Right cardiac atrium (tissue), 5 donors: ENCODE measurements at regions not wholly inside any gene's neighbourhood (a gene's known extent, or its start where the extent isn't known, plus 50 kb on each side); places are given as distances from the start of the nearest gene placed in this dataset.

Source experiments
- ATAC-seq, 2 donors: fragments of 200-7000 bp; cut with Tn5 transposase; one replicate each; pipeline versions ENCODE4 v1.8.0 to v1.9.1; 2020; ENCODE audit warnings: moderate library complexity in 2 of 2, mild to moderate bottlenecking in 1 of 2
- DNase-seq, 3 donors: peaks; one replicate each; pipeline ENCODE4 v3.0.0-alpha.2; 2020
- H3K27ac ChIP-seq: one replicate; pipeline ENCODE4 v1.5.1; 2013; ENCODE audit warnings: mild to moderate bottlenecking, low read length, control low read depth, moderate library complexity
- H3K27me3 ChIP-seq: one replicate; pipeline ENCODE4 v1.6.1; 2013; ENCODE audit not compliant: control insufficient read depth, insufficient read depth
- H3K4me1 ChIP-seq: one replicate; pipeline ENCODE4 v1.6.1; 2013; ENCODE audit warnings: low read length; ENCODE audit not compliant: control insufficient read depth, insufficient read depth
- H3K4me3 ChIP-seq: one replicate; pipeline ENCODE4 v1.5.1; 2013; ENCODE audit warnings: low read length, control low read depth
- H3K9me3 ChIP-seq: one replicate; pipeline ENCODE4 v1.6.1; 2013; ENCODE audit warnings: low read length; ENCODE audit not compliant: control insufficient read depth
- WGBS: extraction: QIAGEN DNeasy Blood & Tissue Kit; methylation state at CpG from one replicate; pipeline ENCODE4 v1.1.7; 2013; 5-methylcytosine and 5-hydroxymethylcytosine counted together
- intact Hi-C, 4 donors: fragments of 100-400 bp; cut with DNase I; formaldehyde crosslinking; loops; one replicate each; pipeline versions ENCODE4 v1.11.0 to v1.14.0; 2022 to 2023
- donor health status: healthy with polysubstance abuse.
- donor health status: DM: no; HTN: yes; CAD: no.
- donor health status: DM: no; HTN: no; CAD: no.
- donor health status: DM: no; HTN: yes; CAD: no; lungs with severe emphysema.
- donor health status: DM: yes; HTN: yes; CAD: no.

GRCh38 chr13:112231451-112232083, 144.6 kb upstream of the SPACA7 start:
- H3K4me1 ChIP-seq, result no peaks in the 10 kb centered on the region
- no peak for ATAC-seq
- no peak overlapping the region for H3K27ac ChIP-seq
- H3K27me3 ChIP-seq, result no peaks in the 10 kb centered on the region
- 84% methylated on average over 21 of the region's 21 CpGs for WGBS
- intact Hi-C loops, result no loop called here
- DNase-seq, result peak in 1 of 3 donors; percentile 21
- no peak overlapping the region for H3K4me3 ChIP-seq
- no peaks in the 10 kb centered on the region for H3K9me3 ChIP-seq

GRCh38 chr13:112233256-112233655, 142.9 kb upstream of the SPACA7 start:
- H3K4me3 ChIP-seq, result no peak overlapping the region
- no peak overlapping the region for H3K27ac ChIP-seq
- DNase-seq (no peak), ATAC-seq (peak in 1 of 2 donors; percentile 26)
- no peaks in the 10 kb centered on the region for H3K27me3 ChIP-seq
- 82% methylated on average over 18 of the region's 18 CpGs for WGBS
- intact Hi-C loops, result no loop called here
- H3K9me3 ChIP-seq, result no peaks in the 10 kb centered on the region
- no peaks in the 10 kb centered on the region for H3K4me1 ChIP-seq

- 84% methylated on average over 8 of the region's 8 CpGs for WGBS
- Histone ChIP-seq H3K4me3 (no peak overlapping the region), H3K27me3 (no peaks in the 10 kb centered on the region), H3K27ac (no peak overlapping the region), H3K4me1 (no peaks in the 10 kb centered on the region), H3K9me3 (no peaks in the 10 kb centered on the region)
- intact Hi-C loops, result no loop called here
- ATAC-seq, result no peak
- DNase-seq, result no peak
Measured at GRCh38 chr13:112233716-112234115, 142.4 kb upstream of the SPACA7 start.

- Histone ChIP-seq H3K4me1 (no peaks in the 10 kb centered on the region), H3K27me3 (no peaks in the 10 kb centered on the region), H3K9me3 (no peaks in the 10 kb centered on the region), H3K4me3 (no peak overlapping the region), H3K27ac (no peak overlapping the region)
- ATAC-seq (no peak), DNase-seq (no peak)
- intact Hi-C loops, result no loop called here
- 77% methylated on average over 16 of the region's 16 CpGs for WGBS
Measured at GRCh38 chr13:112234131-112234875, 141.9 kb upstream of the SPACA7 start.

- H3K4me1 ChIP-seq, result no peaks in the 10 kb centered on the region
- no peak for ATAC-seq
- H3K27me3 ChIP-seq, result no peaks in the 10 kb centered on the region
- 84% methylated on average over 7 of the region's 7 CpGs for WGBS
- intact Hi-C loops, result no loop called here
- no peak overlapping the region for H3K27ac ChIP-seq
- no peak overlapping the region for H3K4me3 ChIP-seq
- DNase-seq, result no peak
- no peaks in the 10 kb centered on the region for H3K9me3 ChIP-seq
Measured at GRCh38 chr13:112236016-112236415, 140.1 kb upstream of the SPACA7 start.

GRCh38 chr13:112236539-112237197, 139.5 kb upstream of the SPACA7 start:
- Histone ChIP-seq H3K27me3 (no peaks in the 10 kb centered on the region), H3K9me3 (no peaks in the 10 kb centered on the region), H3K27ac (no peak overlapping the region), H3K4me1 (no peaks in the 10 kb centered on the region), H3K4me3 (no peak overlapping the region)
- DNase-seq, result no peak
- 89% methylated on average over 11 of the region's 11 CpGs for WGBS
- ATAC-seq, result no peak
- intact Hi-C loops, result no loop called here

GRCh38 chr13:112238436-112238995, 137.6 kb upstream of the SPACA7 start:
- no peaks in the 10 kb centered on the region for H3K27me3 ChIP-seq
- intact Hi-C loops, result no loop called here

GRCh38 chr13:112240076-112240475, 136.1 kb upstream of the SPACA7 start:
- 82% methylated on average over 6 of the region's 6 CpGs for WGBS
- Histone ChIP-seq H3K4me3 (no peak overlapping the region), H3K4me1 (no peaks in the 10 kb centered on the region), H3K27me3 (no peaks in the 10 kb centered on the region), H3K9me3 (no peaks in the 10 kb centered on the region), H3K27ac (no peak overlapping the region)
- ATAC-seq (no peak), DNase-seq (no peak)
- intact Hi-C loops, result no loop called here

More at GRCh38 chr13:112238436-112238995, 137.6 kb upstream of the SPACA7 start:
- Histone ChIP-seq H3K4me1 (no peaks in the 10 kb centered on the region), H3K4me3 (no peak overlapping the region), H3K9me3 (no peaks in the 10 kb centered on the region), H3K27ac (no peak overlapping the region)
- DNase-seq (no peak), ATAC-seq (no peak)
- WGBS, result 93% methylated on average over 18 of the region's 18 CpGs

- Histone ChIP-seq H3K9me3 (no peaks in the 10 kb centered on the region), H3K27ac (no peak overlapping the region), H3K27me3 (no peaks in the 10 kb centered on the region), H3K4me1 (no peaks in the 10 kb centered on the region), H3K4me3 (no peak overlapping the region)
- DNase-seq (no peak), ATAC-seq (no peak)
- WGBS, result 63% methylated on average over 20 of the region's 20 CpGs
- intact Hi-C loops, result no loop called here
Measured at GRCh38 chr13:112241288-112241687, 134.9 kb upstream of the SPACA7 start.

- no peak overlapping the region for H3K27ac ChIP-seq
- H3K4me3 ChIP-seq, result no peak overlapping the region
- intact Hi-C loops, result no loop called here
- no peaks in the 10 kb centered on the region for H3K27me3 ChIP-seq
- DNase-seq, result no peak
- WGBS, result 62% methylated on average over 7 of the region's 7 CpGs
- no peaks in the 10 kb centered on the region for H3K9me3 ChIP-seq
- ATAC-seq, result no peak
- no peaks in the 10 kb centered on the region for H3K4me1 ChIP-seq
Measured at GRCh38 chr13:112242777-112243176, 133.4 kb upstream of the SPACA7 start.

GRCh38 chr13:112244061-112244460, 132.1 kb upstream of the SPACA7 start:
- DNase-seq, result no peak
- no peaks in the 10 kb centered on the region for H3K9me3 ChIP-seq
- no peaks in the 10 kb centered on the region for H3K4me1 ChIP-seq
- H3K27ac ChIP-seq, result no peak overlapping the region
- no peak overlapping the region for H3K4me3 ChIP-seq
- ATAC-seq, result no peak
- intact Hi-C loops, result no loop called here
- 79% methylated on average over 11 of the region's 11 CpGs for WGBS
- no peaks in the 10 kb centered on the region for H3K27me3 ChIP-seq
